A549 (cell line): ENCODE measurements at regions not wholly inside any gene's neighbourhood (a gene's known extent, or its start where the extent isn't known, plus 50 kb on each side); places are given as distances from the start of the nearest gene placed in this dataset.

ENCODE experiments used
- ATAC-seq, 2 experiments: fragments of 200-7000 bp in 1 of 2; fragments of >200 bp in 1 of 2; cut with Nextera tagmentation in 1 of 2; cut with Tn5 transposase in 1 of 2; 3 replicates each; pipeline versions ENCODE4 v1.8.0 to v1.9.1; 2018 to 2020; ENCODE audit warnings: mild to moderate bottlenecking in 1 of 2, moderate library complexity in 1 of 2
- CTCF ChIA-PET: fragments of 300-600 bp; sonication (Branson Sonifier 250); formaldehyde crosslinking; extraction: SDS; loops from one replicate; lab custom pipeline; 2021; ENCODE audit warnings: antibody characterized with exemption, inconsistent platforms; lab: Yijun Ruan, JAX
- POLR2A ChIA-PET: fragments of 350-600 bp; formaldehyde crosslinking; extraction: SDS; loops from one replicate; lab custom pipeline; 2021; ENCODE audit warnings: antibody characterized with exemption, inconsistent platforms; lab: Yijun Ruan, JAX
- DNase-seq, 2 experiments: peaks; one replicate each; pipeline versions ENCODE4 v3.0.0 to v3.0.0-alpha.2; 2011 to 2016; ENCODE audit warnings: low read depth in 1 of 2, low spot score in 1 of 2
- FAIRE-seq: peaks from 2 replicates; lab custom pipeline; 2011; peaks lifted over from hg19 to GRCh38; lab: Jason Lieb, UNC
- H3K27ac ChIP-seq, 2 experiments: fragments of >200 bp; sonication (Bioruptor Twin); formaldehyde crosslinking; 3 replicates each; pipeline ENCODE4 v1.5.1; 2016 to 2017
- H3K4me1 ChIP-seq: fragments of >200 bp; sonication (Bioruptor Twin); formaldehyde crosslinking; 3 replicates; pipeline ENCODE4 v1.6.1; 2016
- H3K4me2 ChIP-seq: fragments of >200 bp; sonication (Bioruptor Twin); formaldehyde crosslinking; 3 replicates; pipeline ENCODE4 v1.6.1; 2016
- H3K4me3 ChIP-seq: fragments of >200 bp; sonication (Bioruptor Twin); formaldehyde crosslinking; 3 replicates; pipeline ENCODE4 v1.5.1; 2016
- H3K9me3 ChIP-seq: fragments of >200 bp; sonication (Bioruptor Twin); formaldehyde crosslinking; 3 replicates; pipeline ENCODE4 v1.6.1; 2016
- ATOH8 ChIP-seq: fragments of 250-450 bp; sonication (Bioruptor Pico); IDR thresholded peaks from 2 replicates; pipeline ENCODE4 v1.5.0; 2020; ENCODE audit warnings: low read depth, mild to moderate bottlenecking, moderate library complexity
- BCL3 ChIP-seq: fragments of >200 bp; sonication (Bioruptor Twin); formaldehyde crosslinking; IDR thresholded peaks from 3 replicates; pipeline ENCODE4 v1.6.1; 2016
- BHLHE40 ChIP-seq: IDR thresholded peaks from 2 replicates; pipeline ENCODE4 v1.6.1; 2012; ENCODE audit warnings: low read depth, low read length, inconsistent platforms
- CBX8 ChIP-seq: fragments of 200-600 bp; sonication (generic); IDR thresholded peaks from 2 replicates; pipeline ENCODE4 v1.6.1; 2016
- CEBPB ChIP-seq, 2 experiments: fragments of >200 bp in 1 of 2; sonication (Bioruptor Twin) in 1 of 2; formaldehyde crosslinking in 1 of 2; IDR thresholded peaks; 2 replicates each; pipeline ENCODE4 v1.6.1; 2012 to 2016
- EHMT2 ChIP-seq: fragments of 200-600 bp; sonication (generic); IDR thresholded peaks from 2 replicates; pipeline ENCODE4 v1.6.1; 2016; ENCODE audit warnings: antibody characterized with exemption, low read depth, mild to moderate bottlenecking, moderate library complexity
- EP300 ChIP-seq, 2 experiments: fragments of >200 bp; sonication (Bioruptor Twin); formaldehyde crosslinking; IDR thresholded peaks; 2 replicates in 1 of 2; 3 replicates in 1 of 2; pipeline ENCODE4 v1.6.1; 2016 to 2017
- ESRRA ChIP-seq: fragments of 150-350 bp; IDR thresholded peaks from 2 replicates; pipeline ENCODE4 v1.6.1; 2014; ENCODE audit warnings: mild to moderate bottlenecking, low read length, borderline replicate concordance
- FOXS1 ChIP-seq: fragments of 250-450 bp; sonication (Bioruptor Pico); IDR thresholded peaks from 2 replicates; pipeline ENCODE4 v1.5.0; 2020; ENCODE audit warnings: mild to moderate bottlenecking, moderate library complexity
- HOXA7 ChIP-seq: fragments of 250-450 bp; sonication (Bioruptor Pico); IDR thresholded peaks from 2 replicates; pipeline ENCODE4 v1.5.0; 2020; ENCODE audit warnings: mild to moderate bottlenecking, moderate library complexity
- HOXB5 ChIP-seq: fragments of 250-450 bp; sonication (Bioruptor Pico); IDR thresholded peaks from 2 replicates; pipeline ENCODE4 v1.5.0; 2020; ENCODE audit warnings: mild to moderate bottlenecking, moderate library complexity
- KDM5A ChIP-seq: fragments of 200-600 bp; sonication (generic); IDR thresholded peaks from 2 replicates; pipeline ENCODE4 v1.6.1; 2016; ENCODE audit warnings: antibody characterized with exemption, mild to moderate bottlenecking
- MAFK ChIP-seq: fragments of 450-650 bp; IDR thresholded peaks from 2 replicates; pipeline ENCODE4 v1.6.1; 2014; ENCODE audit not compliant: partially characterized antibody
- MAX ChIP-seq: IDR thresholded peaks from 2 replicates; pipeline ENCODE4 v1.6.1; 2012
- NPAS2 ChIP-seq: fragments of 250-450 bp; sonication (Bioruptor Pico); IDR thresholded peaks from 2 replicates; pipeline ENCODE4 v1.8.0; 2022; ENCODE audit warnings: mild to moderate bottlenecking, moderate library complexity, borderline replicate concordance
- NR3C1 ChIP-seq: fragments of >200 bp; sonication (Bioruptor Twin); formaldehyde crosslinking; IDR thresholded peaks from 3 replicates; pipeline ENCODE4 v1.6.1; 2017
- POLR2A ChIP-seq: IDR thresholded peaks from 2 replicates; pipeline ENCODE4 v1.6.1; 2012; ENCODE audit warnings: mild to moderate bottlenecking, low read length
- POLR2AphosphoS2 ChIP-seq: conservative IDR thresholded peaks from 2 replicates; pipeline ENCODE4 v1.6.1; 2012; ENCODE audit warnings: low read length, improper control_type of control experiment, inconsistent platforms
- RFX5 ChIP-seq: fragments of 450-650 bp; IDR thresholded peaks from 2 replicates; pipeline ENCODE4 v1.7.1; 2014; ENCODE audit warnings: antibody characterized with exemption, mild to moderate bottlenecking, moderate library complexity
- RNF2 ChIP-seq: fragments of 200-600 bp; sonication (generic); IDR thresholded peaks from 2 replicates; pipeline ENCODE4 v1.6.1; 2016; ENCODE audit warnings: low read depth, mild to moderate bottlenecking, antibody characterized with exemption, moderate library complexity, borderline replicate concordance
- TP53 ChIP-seq: fragments of 250-450 bp; sonication (Bioruptor Pico); IDR thresholded peaks from 2 replicates; pipeline ENCODE4 v1.5.0; 2021; ENCODE audit warnings: mild to moderate bottlenecking, moderate library complexity
- ZFP36 ChIP-seq: fragments of 450-650 bp; IDR thresholded peaks from 2 replicates; pipeline ENCODE4 v1.6.1; 2014; ENCODE audit warnings: borderline replicate concordance; ENCODE audit not compliant: partially characterized antibody
- ZSCAN20 ChIP-seq: fragments of 250-450 bp; sonication (Bioruptor Pico); IDR thresholded peaks from 2 replicates; pipeline ENCODE4 v1.8.0; 2022; ENCODE audit warnings: mild to moderate bottlenecking, moderate library complexity
- WGBS: methylation state at CpG from one replicate; pipeline ENCODE4 v1.1.6; 2017; ENCODE audit errors: missing lambda C conversion rate; 5-methylcytosine and 5-hydroxymethylcytosine counted together
- TF ChIP-seq, protein P1 (sequence below): fragments of 200-600 bp; sonication (generic); IDR thresholded peaks from 2 replicates; pipeline ENCODE4 v1.6.1; 2016; ENCODE audit warnings: antibody characterized with exemption, mild to moderate bottlenecking, moderate library complexity
- TF ChIP-seq, protein P2 (sequence below): fragments of >200 bp; sonication (Bioruptor Twin); formaldehyde crosslinking; IDR thresholded peaks from 2 replicates; pipeline ENCODE4 v1.6.1; 2016
- TF ChIP-seq, protein P3 (sequence below): fragments of 150-350 bp; IDR thresholded peaks from 2 replicates; pipeline ENCODE4 v1.6.1; 2014; ENCODE audit warnings: low read depth, mild to moderate bottlenecking, low read length

DNA sequence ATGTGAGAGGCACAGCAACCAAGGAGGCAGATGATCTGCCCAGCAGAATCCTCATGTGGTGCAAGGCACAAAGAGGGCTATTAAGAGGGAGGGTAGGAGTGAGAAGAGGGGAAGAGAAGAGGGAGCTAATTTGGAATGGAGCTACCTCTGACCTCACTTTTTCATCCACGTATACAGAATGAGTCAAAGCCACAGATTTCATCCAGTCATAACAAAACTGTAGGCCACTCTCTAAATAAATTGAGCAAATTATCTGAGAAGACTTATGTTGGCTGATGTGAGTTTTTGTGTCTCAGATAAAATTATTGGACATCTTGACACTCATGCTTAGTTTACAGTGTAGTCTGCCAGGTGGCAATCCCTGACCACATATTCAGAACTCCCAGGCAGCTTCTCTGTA is 325.6 kb downstream of the TTLL7 start:
- ATAC-seq, result no peak
- POLR2A ChIA-PET, result no interaction called here
- no peak for FAIRE-seq
- Histone ChIP-seq H3K9me3 (no peaks in the 10 kb centered on the region), H3K4me2 (no peak overlapping the region), H3K4me1 (no peaks in the 10 kb centered on the region), H3K4me3 (no peak overlapping the region), H3K27ac (no peak overlapping the region)
- no peak for DNase-seq
- CTCF ChIA-PET, result interaction anchor here (1.1 kb wide), 1 partner anchor 23 kb away, joined by 4 read pairs; no protein-coding TSS in a partner anchor
- TF ChIP-seq CBX8, result no peak
- TF ChIP-seq POLR2AphosphoS2, result no peak
- TF ChIP-seq FOXS1 (CRISPR knock-in tag), result no peak
- no peak for TF ChIP-seq HOXB5 (CRISPR knock-in tag)
- no peak for TF ChIP-seq HOXA7
- no peak for TF ChIP-seq BHLHE40
- no peak for TF ChIP-seq RNF2
- TF ChIP-seq, protein P1, sequence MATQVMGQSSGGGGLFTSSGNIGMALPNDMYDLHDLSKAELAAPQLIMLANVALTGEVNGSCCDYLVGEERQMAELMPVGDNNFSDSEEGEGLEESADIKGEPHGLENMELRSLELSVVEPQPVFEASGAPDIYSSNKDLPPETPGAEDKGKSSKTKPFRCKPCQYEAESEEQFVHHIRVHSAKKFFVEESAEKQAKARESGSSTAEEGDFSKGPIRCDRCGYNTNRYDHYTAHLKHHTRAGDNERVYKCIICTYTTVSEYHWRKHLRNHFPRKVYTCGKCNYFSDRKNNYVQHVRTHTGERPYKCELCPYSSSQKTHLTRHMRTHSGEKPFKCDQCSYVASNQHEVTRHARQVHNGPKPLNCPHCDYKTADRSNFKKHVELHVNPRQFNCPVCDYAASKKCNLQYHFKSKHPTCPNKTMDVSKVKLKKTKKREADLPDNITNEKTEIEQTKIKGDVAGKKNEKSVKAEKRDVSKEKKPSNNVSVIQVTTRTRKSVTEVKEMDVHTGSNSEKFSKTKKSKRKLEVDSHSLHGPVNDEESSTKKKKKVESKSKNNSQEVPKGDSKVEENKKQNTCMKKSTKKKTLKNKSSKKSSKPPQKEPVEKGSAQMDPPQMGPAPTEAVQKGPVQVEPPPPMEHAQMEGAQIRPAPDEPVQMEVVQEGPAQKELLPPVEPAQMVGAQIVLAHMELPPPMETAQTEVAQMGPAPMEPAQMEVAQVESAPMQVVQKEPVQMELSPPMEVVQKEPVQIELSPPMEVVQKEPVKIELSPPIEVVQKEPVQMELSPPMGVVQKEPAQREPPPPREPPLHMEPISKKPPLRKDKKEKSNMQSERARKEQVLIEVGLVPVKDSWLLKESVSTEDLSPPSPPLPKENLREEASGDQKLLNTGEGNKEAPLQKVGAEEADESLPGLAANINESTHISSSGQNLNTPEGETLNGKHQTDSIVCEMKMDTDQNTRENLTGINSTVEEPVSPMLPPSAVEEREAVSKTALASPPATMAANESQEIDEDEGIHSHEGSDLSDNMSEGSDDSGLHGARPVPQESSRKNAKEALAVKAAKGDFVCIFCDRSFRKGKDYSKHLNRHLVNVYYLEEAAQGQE, result no peak
- TF ChIP-seq ESRRA, result no peak
- no peak for TF ChIP-seq ZSCAN20 (CRISPR knock-in tag)
- no peak for TF ChIP-seq ATOH8 (CRISPR knock-in tag)
- no peak for TF ChIP-seq POLR2A
- whole genome bisulfite sequencing, result 11% methylated on average over 1 of the region's 1 CpG

- no peaks in the 10 kb centered on the region for H3K9me3 ChIP-seq
- no peak for ATAC-seq
- H3K4me3 ChIP-seq, result no peak overlapping the region
- CTCF ChIA-PET, result no interaction called here
- no peak overlapping the region for H3K4me2 ChIP-seq
- no peaks in the 10 kb centered on the region for H3K4me1 ChIP-seq
- POLR2A ChIA-PET, result no interaction called here
- TF ChIP-seq MAX, result no peak
- no peak for TF ChIP-seq CBX8
- no peak for TF ChIP-seq RFX5
- TF ChIP-seq MAFK, result no peak
- no peak for TF ChIP-seq ZFP36
- no peak for TF ChIP-seq CEBPB (IDR thresholded peaks at IDR 0.05)
- no peak for TF ChIP-seq ESRRA
- TF ChIP-seq NR3C1, result no peak
- TF ChIP-seq POLR2AphosphoS2, result no peak
- TF ChIP-seq NPAS2 (CRISPR knock-in tag), result no peak
- TF ChIP-seq KDM5A, result no peak
- TF ChIP-seq, protein P2, sequence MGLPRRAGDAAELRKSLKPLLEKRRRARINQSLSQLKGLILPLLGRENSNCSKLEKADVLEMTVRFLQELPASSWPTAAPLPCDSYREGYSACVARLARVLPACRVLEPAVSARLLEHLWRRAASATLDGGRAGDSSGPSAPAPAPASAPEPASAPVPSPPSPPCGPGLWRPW, result no peak
- TF ChIP-seq, protein P3, sequence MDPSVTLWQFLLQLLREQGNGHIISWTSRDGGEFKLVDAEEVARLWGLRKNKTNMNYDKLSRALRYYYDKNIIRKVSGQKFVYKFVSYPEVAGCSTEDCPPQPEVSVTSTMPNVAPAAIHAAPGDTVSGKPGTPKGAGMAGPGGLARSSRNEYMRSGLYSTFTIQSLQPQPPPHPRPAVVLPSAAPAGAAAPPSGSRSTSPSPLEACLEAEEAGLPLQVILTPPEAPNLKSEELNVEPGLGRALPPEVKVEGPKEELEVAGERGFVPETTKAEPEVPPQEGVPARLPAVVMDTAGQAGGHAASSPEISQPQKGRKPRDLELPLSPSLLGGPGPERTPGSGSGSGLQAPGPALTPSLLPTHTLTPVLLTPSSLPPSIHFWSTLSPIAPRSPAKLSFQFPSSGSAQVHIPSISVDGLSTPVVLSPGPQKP, result no peak
- TF ChIP-seq ATOH8 (CRISPR knock-in tag), result no peak
- TF ChIP-seq TP53 (CRISPR knock-in tag), result no peak
- TF ChIP-seq BCL3, result no peak
- TF ChIP-seq EP300 (IDR thresholded peaks at IDR 0.05), result no peak
- TF ChIP-seq EHMT2, result no peak
- no peak for TF ChIP-seq POLR2A
- TF ChIP-seq, all 56 proteins: peak for 0
- no peak for DNase-seq
- H3K27ac ChIP-seq, result no peak overlapping the region
- FAIRE-seq, result no peak
These were observed 327.3 kb downstream of the TTLL7 start for GRCh38 chr1:83671586-83671985.
